ENCODE measurements at regions not wholly inside any gene's neighbourhood (a gene's known extent, or its start where the extent isn't known, plus 50 kb on each side); places are given as distances from the start of the nearest gene placed in this dataset.

- Histone ChIP-seq H3K4me3 (ENCODE audit: low read depth in 2 of 2, low read length in 2 of 2) (no peak overlapping the region), H3K27me3 (ENCODE audit: control insufficient read depth, insufficient read depth, low read length) (no peaks in the 10 kb centered on the region), H3K4me1 (ENCODE audit: control insufficient read depth, insufficient read depth, low read length) (no peaks in the 10 kb centered on the region), H3K36me3 (ENCODE audit: control insufficient read depth, insufficient read depth, low read length) (no peaks in the 10 kb centered on the region), H3K27ac (ENCODE audit: low read length) (no peak overlapping the region), H3K9me3 (ENCODE audit: control insufficient read depth, insufficient read depth, low read depth, low read length) (no peaks in the 10 kb centered on the region)
- no peak for ATAC-seq
- no TSS peak for BruUV-seq (replicated peaks)
- ChIA-PET CTCF (no interaction called here), POLR2A (no interaction called here)
- intact Hi-C loops (cut with micrococcal nuclease; ENCODE audit: unreplicated experiment), result no loop called here
- TF ChIP-seq CTCF (IDR thresholded peaks at IDR 0.05), result no peak
- no peak for TF ChIP-seq TCF7L2 (IDR thresholded peaks at IDR 0.05; ENCODE audit: low read depth, low read length)
- TF ChIP-seq SIN3A (IDR thresholded peaks at IDR 0.05; ENCODE audit: borderline replicate concordance, insufficient read depth, low read depth, low read length), result no peak
- no peak for TF ChIP-seq REST (IDR thresholded peaks at IDR 0.05; ENCODE audit: insufficient read depth in 1 of 2, low read depth in 2 of 2, low read length in 1 of 2)
- TF ChIP-seq POLR2AphosphoS5 (IDR thresholded peaks at IDR 0.05; ENCODE audit: low read depth, low read length), result no peak
- DNase-seq (ENCODE audit: low read depth, low spot score), result no peak
- in situ Hi-C loops (cut with HindIII; ENCODE audit: low pct_unique_long_range_greater_than_20kb, low sequenced_read_pairs), result no loop called here
Observed at GRCh38 chr4:32321421-32321820, 1601.3 kb downstream of the PCDH7 start.

GRCh38 chr4:32334759-32335158 is 1614.6 kb downstream of the PCDH7 start:
- TF ChIP-seq SIN3A (IDR thresholded peaks at IDR 0.05; ENCODE audit: borderline replicate concordance, insufficient read depth, low read depth, low read length) (no peak), TCF7L2 (IDR thresholded peaks at IDR 0.05; ENCODE audit: low read depth, low read length) (no peak), POLR2AphosphoS5 (IDR thresholded peaks at IDR 0.05; ENCODE audit: low read depth, low read length) (no peak), REST (IDR thresholded peaks at IDR 0.05; ENCODE audit: insufficient read depth in 1 of 2, low read depth in 2 of 2, low read length in 1 of 2) (no peak), CTCF (IDR thresholded peaks at IDR 0.05) (no peak)
- no peak overlapping the region for H3K4me3 ChIP-seq (ENCODE audit: low read depth in 2 of 2, low read length in 2 of 2)
- H3K36me3 ChIP-seq (ENCODE audit: control insufficient read depth, insufficient read depth, low read length), result no peaks in the 10 kb centered on the region
- H3K9me3 ChIP-seq (ENCODE audit: control insufficient read depth, insufficient read depth, low read depth, low read length), result no peaks in the 10 kb centered on the region
- H3K27ac ChIP-seq (ENCODE audit: low read length), result no peak overlapping the region
- DNase-seq (ENCODE audit: low read depth, low spot score) (no peak), ATAC-seq (no peak)
- H3K4me1 ChIP-seq (ENCODE audit: control insufficient read depth, insufficient read depth, low read length), result no peaks in the 10 kb centered on the region
- BruUV-seq (replicated peaks), result no TSS peak
- CTCF ChIA-PET, result no interaction called here
- POLR2A ChIA-PET, result no interaction called here
- H3K27me3 ChIP-seq (ENCODE audit: control insufficient read depth, insufficient read depth, low read length), result no peaks in the 10 kb centered on the region
- intact Hi-C loops (cut with micrococcal nuclease; ENCODE audit: unreplicated experiment) (no loop called here), in situ Hi-C loops (cut with HindIII; ENCODE audit: low pct_unique_long_range_greater_than_20kb, low sequenced_read_pairs) (no loop called here)

Data from Panc1 (cell line).